CD14-positive monocyte (primary cell): ENCODE measurements at regions not wholly inside any gene's neighbourhood (a gene's known extent, or its start where the extent isn't known, plus 50 kb on each side); places are given as distances from the start of the nearest gene placed in this dataset.

Experiments
- DNase-seq, 3 donors: peaks; one replicate each; pipeline ENCODE4 v3.0.0-alpha.2; 2011 to 2022
- H2AFZ ChIP-seq: 2 replicates; pipeline ENCODE4 v1.6.0; 2012; ENCODE audit warnings: mild to moderate bottlenecking, low read depth, low read length, inconsistent platforms; ENCODE audit not compliant: insufficient read depth, poor library complexity, severe bottlenecking
- H3K27ac ChIP-seq, 2 donors: 1 replicate in 1 of 2; 2 replicates in 1 of 2; pipeline ENCODE4 v1.5.1; 2012 to 2013; ENCODE audit warnings: low read length in 2 of 2, control low read depth in 1 of 2, inconsistent platforms in 1 of 2, low read depth in 1 of 2, mild to moderate bottlenecking in 1 of 2
- H3K27me3 ChIP-seq, 2 donors: one replicate each; pipeline versions ENCODE4 v1.6.0 to v1.6.1; 2011 to 2013; ENCODE audit warnings: low read length in 2 of 2; ENCODE audit not compliant: control insufficient read depth in 2 of 2, insufficient read depth in 2 of 2
- H3K36me3 ChIP-seq, 2 donors: replicated peaks in 1 of 2; 1 replicate in 1 of 2; 2 replicates in 1 of 2; pipeline versions ENCODE4 v1.5.1 to v1.6.1; 2012 to 2013; ENCODE audit warnings: low read length in 2 of 2, control low read depth in 1 of 2, inconsistent platforms in 1 of 2, mild to moderate bottlenecking in 1 of 2; ENCODE audit not compliant: insufficient read depth in 2 of 2, control insufficient read depth in 1 of 2
- H3K4me1 ChIP-seq, 2 donors: 1 replicate in 1 of 2; 2 replicates in 1 of 2; pipeline versions ENCODE4 v1.5.1 to v1.6.1; 2012 to 2013; ENCODE audit warnings: low read length in 2 of 2, control low read depth in 1 of 2, inconsistent platforms in 1 of 2, mild to moderate bottlenecking in 1 of 2, moderate library complexity in 1 of 2; ENCODE audit not compliant: insufficient read depth in 2 of 2, control insufficient read depth in 1 of 2
- H3K4me2 ChIP-seq: replicated peaks from 2 replicates; pipeline ENCODE3; 2012; ENCODE audit warnings: low read length, moderate library complexity, mild to moderate bottlenecking; ENCODE audit not compliant: poor library complexity, severe bottlenecking; ENCODE audit errors: extremely low read depth
- H3K4me3 ChIP-seq, 3 experiments: fragments of 200-600 bp in 1 of 3; sonication (generic) in 1 of 3; replicated peaks in 1 of 3; 1 replicate in 2 of 3; 2 replicates in 1 of 3; pipeline ENCODE4 v1.5.1; 2011 to 2013; ENCODE audit warnings: low read length in 3 of 3, mild to moderate bottlenecking in 3 of 3, control low read depth in 2 of 3, low read depth in 2 of 3, inconsistent platforms in 1 of 3, moderate library complexity in 1 of 3
- H3K79me2 ChIP-seq: 2 replicates; pipeline ENCODE4 v1.6.0; 2012; ENCODE audit warnings: mild to moderate bottlenecking, control low read depth, inconsistent platforms, low read length, moderate library complexity; ENCODE audit not compliant: insufficient read depth
- H3K9ac ChIP-seq: 2 replicates; pipeline ENCODE4 v1.6.0; 2017; ENCODE audit warnings: low read length, mild to moderate bottlenecking; ENCODE audit not compliant: insufficient read depth, poor library complexity, severe bottlenecking
- H3K9me3 ChIP-seq, 2 donors: replicated peaks in 1 of 2; 1 replicate in 1 of 2; 2 replicates in 1 of 2; pipeline versions ENCODE4 v1.5.1 to v1.6.1; 2012 to 2013; ENCODE audit warnings: low read length in 2 of 2, control low read depth in 1 of 2; ENCODE audit not compliant: control insufficient read depth in 1 of 2, insufficient read depth in 1 of 2
- H4K20me1 ChIP-seq: 2 replicates; pipeline ENCODE4 v1.6.0; 2012; ENCODE audit warnings: mild to moderate bottlenecking, low read length, control low read depth, moderate library complexity; ENCODE audit not compliant: insufficient read depth
- H3K27ac Mint-ChIP-seq, 7 donors: one replicate each; pipeline ENCODE4 v1.8.0; 2020; ENCODE audit warnings: mild to moderate bottlenecking in 7 of 7, mixed read lengths in 7 of 7, moderate library complexity in 6 of 7, inconsistent platforms in 2 of 7
- H3K27me3 Mint-ChIP-seq, 3 donors: one replicate each; pipeline ENCODE4 v1.8.0; 2021 to 2022; ENCODE audit warnings: low read depth in 3 of 3, mild to moderate bottlenecking in 3 of 3, mixed read lengths in 3 of 3, moderate library complexity in 3 of 3, inconsistent platforms in 1 of 3
- H3K36me3 Mint-ChIP-seq, 2 donors: one replicate each; pipeline ENCODE4 v1.8.0; 2020; ENCODE audit warnings: mixed read lengths in 2 of 2, inconsistent platforms in 1 of 2, mild to moderate bottlenecking in 1 of 2
- H3K4me1 Mint-ChIP-seq: one replicate; pipeline ENCODE4 v1.8.0; 2020; ENCODE audit warnings: mild to moderate bottlenecking, mixed read lengths
- H3K4me3 Mint-ChIP-seq, 2 donors: one replicate each; pipeline ENCODE4 v1.8.0; 2020; ENCODE audit warnings: mild to moderate bottlenecking in 2 of 2, mixed read lengths in 2 of 2, moderate library complexity in 1 of 2
- H3K9me3 Mint-ChIP-seq, 7 donors: one replicate each; pipeline ENCODE4 v1.8.0; 2020 to 2022; ENCODE audit warnings: mixed read lengths in 7 of 7, mild to moderate bottlenecking in 6 of 7, moderate library complexity in 6 of 7, inconsistent platforms in 2 of 7
- CTCF ChIP-seq: fragments of 200-600 bp; IDR thresholded peaks from one replicate; pipeline ENCODE4 v1.8.0; 2022; ENCODE audit warnings: antibody characterized with exemption, mild to moderate bottlenecking
- WGBS: methylation state at CpG from one replicate; pipeline ENCODE4 v1.1.5; 2013; ENCODE audit warnings: missing lambda C conversion rate; ENCODE audit not compliant: insufficient coverage; 5-methylcytosine and 5-hydroxymethylcytosine counted together
- intact Hi-C, 2 donors: fragments of 100-400 bp; cut with micrococcal nuclease; formaldehyde crosslinking; loops; one replicate each; pipeline versions ENCODE4 v1.15.0 to v1.15.1; 2023

GRCh38 chr16:61228371-61228770 is 807.9 kb downstream of the CDH8 start:
- H3K27ac Mint-ChIP-seq, result no peak overlapping the region
- Histone ChIP-seq H3K9ac (no peak overlapping the region), H3K27me3 (no peaks in the 10 kb centered on the region), H3K79me2 (no peaks in the 10 kb centered on the region), H4K20me1 (no peaks in the 10 kb centered on the region), H3K27ac (no peak overlapping the region), H3K36me3 (no peaks in the 10 kb centered on the region), H2AFZ (no peak overlapping the region), H3K9me3 (no peaks in the 10 kb centered on the region), H3K4me1 (no peaks in the 10 kb centered on the region), H3K4me2 (no peak overlapping the region), H3K4me3 (no peak overlapping the region)
- intact Hi-C loops, result no loop called here
- peaks cover 0 to 3% (median 0%) of the 10 kb centered on the region in 7 donors for H3K9me3 Mint-ChIP-seq
- TF ChIP-seq CTCF, result no peak
- no peaks in the 10 kb centered on the region for H3K27me3 Mint-ChIP-seq
- H3K36me3 Mint-ChIP-seq, result no peaks in the 10 kb centered on the region
- no peak overlapping the region for H3K4me3 Mint-ChIP-seq
- peaks cover under 1% of the 10 kb centered on the region for H3K4me1 Mint-ChIP-seq
- DNase-seq, result no peak
- WGBS, result no CpG with 5 or more reads among the region's 1 CpG

- Histone ChIP-seq H3K36me3 (no peaks in the 10 kb centered on the region), H3K79me2 (no peaks in the 10 kb centered on the region), H2AFZ (no peak overlapping the region), H3K4me3 (no peak overlapping the region), H3K9me3 (no peaks in the 10 kb centered on the region), H3K27ac (no peak overlapping the region), H3K9ac (no peak overlapping the region), H3K4me1 (no peaks in the 10 kb centered on the region), H3K4me2 (no peak overlapping the region), H4K20me1 (no peaks in the 10 kb centered on the region), H3K27me3 (no peaks in the 10 kb centered on the region)
- peaks cover 0 to 2% (median 0%) of the 10 kb centered on the region in 7 donors for H3K9me3 Mint-ChIP-seq
- H3K4me3 Mint-ChIP-seq, result no peak overlapping the region
- DNase-seq, result no peak
- intact Hi-C loops, result no loop called here
- no peaks in the 10 kb centered on the region for H3K36me3 Mint-ChIP-seq
- TF ChIP-seq CTCF, result no peak
- 50% methylated on average over 1 of the region's 3 CpGs for WGBS
- peaks cover 0 to 2% (median 0%) of the 10 kb centered on the region in 3 donors for H3K27me3 Mint-ChIP-seq
- no peaks in the 10 kb centered on the region for H3K4me1 Mint-ChIP-seq
- H3K27ac Mint-ChIP-seq, result no peak overlapping the region
These were observed 820.6 kb downstream of the CDH8 start for GRCh38 chr16:61215605-61216004.
